ENCODE measurements at regions not wholly inside any gene's neighbourhood (a gene's known extent, or its start where the extent isn't known, plus 50 kb on each side); places are given as distances from the start of the nearest gene placed in this dataset.

- Histone ChIP-seq H2AFZ (ENCODE audit: control insufficient read depth, low read depth, low read length) (no peak overlapping the region), H3K79me2 (ENCODE audit: control insufficient read depth, insufficient read depth, low read length) (no peaks in the 10 kb centered on the region), H3K27me3 (replicated peaks in 1 of 2; ENCODE audit: control insufficient read depth in 2 of 2, insufficient read depth in 2 of 2, low read length in 1 of 2) (no peaks in the 10 kb centered on the region), H3K36me3 (ENCODE audit: control insufficient read depth in 2 of 2, insufficient read depth in 2 of 2, low read length in 1 of 2) (no peaks in the 10 kb centered on the region), H4K20me1 (ENCODE audit: control insufficient read depth, insufficient read depth) (no peaks in the 10 kb centered on the region), H3K27ac (ENCODE audit: control insufficient read depth, insufficient read depth) (no peak overlapping the region), H3K4me1 (ENCODE audit: control insufficient read depth, insufficient read depth, low read length) (no peaks in the 10 kb centered on the region), H3K9ac (ENCODE audit: control insufficient read depth, insufficient read depth, low read length) (no peak overlapping the region), H3K4me2 (ENCODE audit: control insufficient read depth, insufficient read depth) (no peak overlapping the region), H3K9me3 (replicated peaks; ENCODE audit: control insufficient read depth, insufficient read depth, low read length) (no peaks in the 10 kb centered on the region), H3K4me3 (no peak overlapping the region)
- WGBS (ENCODE audit: insufficient coverage, insufficient replicate concordance, low lambda C conversion rate, missing lambda C conversion rate): 0% methylated on average over 1 of the region's 1 CpG
- TF ChIP-seq ELK1 (IDR thresholded peaks at IDR 0.05; ENCODE audit: low read depth, low read length): no peak
- TF ChIP-seq ZSCAN29 (IDR thresholded peaks at IDR 0.05): no peak
- TF ChIP-seq YBX1 (IDR thresholded peaks at IDR 0.05): no peak
- no peak for TF ChIP-seq RAD21 (IDR thresholded peaks at IDR 0.05; ENCODE audit: insufficient read depth, low read depth, low read length)
- no peak for TF ChIP-seq IRF3 (IDR thresholded peaks at IDR 0.05)
- TF ChIP-seq SKIL (IDR thresholded peaks at IDR 0.05; ENCODE audit: low read depth, poor library complexity, severe bottlenecking): no peak
- no peak for TF ChIP-seq ATF7 (IDR thresholded peaks at IDR 0.05; ENCODE audit: low read depth)
- TF ChIP-seq BCL11A (IDR thresholded peaks at IDR 0.05; ENCODE audit: low read depth, low read length): no peak
- TF ChIP-seq JUND (IDR thresholded peaks at IDR 0.05; ENCODE audit: low read depth, low read length): no peak
- TF ChIP-seq ASH2L (IDR thresholded peaks at IDR 0.05; ENCODE audit: borderline replicate concordance, low read depth): no peak
- TF ChIP-seq SIN3A (IDR thresholded peaks at IDR 0.05; ENCODE audit: low read depth, low read length): no peak
- TF ChIP-seq NFXL1 (IDR thresholded peaks at IDR 0.05; ENCODE audit: borderline replicate concordance): no peak
- no TSS peak for BruUV-seq (replicated peaks)
- intact Hi-C loops (cut with micrococcal nuclease; ENCODE audit: unreplicated experiment) (no loop called here), in situ Hi-C loops (cut with MboI) (no loop called here)
- FAIRE-seq: no peak
- ChIA-PET SMC1A (ENCODE audit: uncharacterized antibody, unreplicated experiment) (no interaction called here), CTCF (no interaction called here), POLR2A (no interaction called here), RAD21 (ENCODE audit: unreplicated experiment) (no interaction called here)
- no peak for DNase-seq (ENCODE audit: low read depth, low spot score)
- ATAC-seq: no peak
Measured at GRCh38 chr4:180483036-180483435, 1760.2 kb upstream of the TENM3 start.

Measured in GM12878 (cell line).